COLO668 (cell line): ENCODE measurements at regions not wholly inside any gene's neighbourhood (a gene's known extent, or its start where the extent isn't known, plus 50 kb on each side); places are given as distances from the start of the nearest gene placed in this dataset.

Experiments used
- DNase-seq: peaks from one replicate; lab custom pipeline; 2025; ENCODE audit not compliant: unreplicated experiment; lab: John Stamatoyannopoulos, UW

DNA sequence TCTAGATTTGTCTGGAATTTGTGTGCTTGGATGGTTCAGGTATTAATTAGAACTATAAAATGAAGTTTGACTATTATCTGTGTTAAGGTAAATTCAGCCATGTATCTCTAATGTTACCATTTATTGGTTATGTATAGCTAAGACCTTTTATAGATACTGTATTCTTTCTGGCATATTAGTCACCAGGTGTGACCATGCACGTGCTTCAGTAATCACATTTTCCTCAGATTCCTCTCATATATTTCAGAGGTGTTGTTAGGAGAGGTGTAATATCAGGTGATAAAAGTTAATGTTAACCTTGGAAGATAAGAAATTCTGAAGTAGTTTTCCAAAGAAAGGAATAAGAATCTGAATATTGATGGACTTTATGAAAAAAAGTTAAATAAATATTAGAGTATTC is 194.5 kb upstream of the KHDRBS2 start:
- no peak for DNase-seq

- DNase-seq = no peak
Observed at GRCh38 chr6:62479697-62480220, 193.7 kb upstream of the KHDRBS2 start.

- no peak for DNase-seq
Observed at GRCh38 chr6:62474793-62475192, 188.8 kb upstream of the KHDRBS2 start.

DNA sequence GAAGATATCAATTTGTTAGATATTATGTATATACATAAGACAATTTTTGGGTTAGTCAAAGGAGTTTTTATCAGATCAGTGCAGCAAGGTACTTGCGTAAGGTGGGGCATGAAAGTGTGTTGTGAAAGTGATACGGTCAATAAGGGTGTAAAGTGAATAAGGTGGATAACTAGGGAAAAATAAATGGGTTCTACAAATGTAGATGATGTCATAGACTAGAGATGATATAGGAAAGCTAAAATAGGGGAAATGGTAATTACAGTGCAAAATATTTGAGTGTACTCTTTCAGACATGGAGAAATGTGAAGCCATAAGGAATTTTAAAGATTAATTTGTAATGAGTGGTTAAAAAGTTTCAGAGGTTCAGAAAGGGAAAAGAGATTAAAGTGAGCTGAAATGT is 180.6 kb upstream of the KHDRBS2 start:
- no peak for DNase-seq

DNA sequence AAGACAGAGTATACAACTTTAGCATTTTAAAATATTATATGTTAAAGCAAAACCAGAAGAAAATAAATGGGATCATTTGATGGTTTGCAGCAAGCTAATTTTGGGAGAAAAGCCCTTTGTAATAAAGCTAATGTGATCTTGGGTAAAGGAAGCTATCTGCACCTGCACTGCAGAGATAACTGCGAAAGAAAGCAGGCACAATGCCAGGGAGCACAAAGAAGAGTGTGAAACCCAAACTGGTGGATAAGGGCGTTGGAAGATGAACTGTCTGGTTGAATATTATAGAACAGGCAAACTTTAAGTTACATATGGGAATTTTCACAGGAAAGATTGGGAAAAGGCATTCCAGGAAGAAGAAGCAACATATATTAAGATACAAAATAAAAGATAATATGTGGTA is 179.2 kb upstream of the KHDRBS2 start:
- DNase-seq = no peak

DNA sequence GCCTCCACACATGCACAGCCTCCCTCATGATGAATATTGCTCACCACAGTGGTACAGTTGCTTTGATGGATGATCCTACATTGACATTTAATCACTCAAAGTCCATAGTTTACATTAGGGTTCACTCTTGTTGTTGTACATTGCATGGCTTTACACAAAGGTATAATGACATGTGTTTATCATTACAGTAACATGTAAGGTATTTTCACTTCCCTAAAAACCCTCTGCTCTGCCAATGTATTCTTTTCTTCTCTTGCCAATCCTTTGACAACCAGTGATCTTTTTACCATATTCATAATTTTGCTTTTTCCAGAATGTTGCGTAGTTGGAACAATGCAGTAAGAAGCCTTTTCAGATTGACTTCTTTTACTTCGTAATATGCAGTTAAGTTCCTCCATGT is 166.6 kb upstream of the KHDRBS2 start:
- DNase-seq = no peak

DNA sequence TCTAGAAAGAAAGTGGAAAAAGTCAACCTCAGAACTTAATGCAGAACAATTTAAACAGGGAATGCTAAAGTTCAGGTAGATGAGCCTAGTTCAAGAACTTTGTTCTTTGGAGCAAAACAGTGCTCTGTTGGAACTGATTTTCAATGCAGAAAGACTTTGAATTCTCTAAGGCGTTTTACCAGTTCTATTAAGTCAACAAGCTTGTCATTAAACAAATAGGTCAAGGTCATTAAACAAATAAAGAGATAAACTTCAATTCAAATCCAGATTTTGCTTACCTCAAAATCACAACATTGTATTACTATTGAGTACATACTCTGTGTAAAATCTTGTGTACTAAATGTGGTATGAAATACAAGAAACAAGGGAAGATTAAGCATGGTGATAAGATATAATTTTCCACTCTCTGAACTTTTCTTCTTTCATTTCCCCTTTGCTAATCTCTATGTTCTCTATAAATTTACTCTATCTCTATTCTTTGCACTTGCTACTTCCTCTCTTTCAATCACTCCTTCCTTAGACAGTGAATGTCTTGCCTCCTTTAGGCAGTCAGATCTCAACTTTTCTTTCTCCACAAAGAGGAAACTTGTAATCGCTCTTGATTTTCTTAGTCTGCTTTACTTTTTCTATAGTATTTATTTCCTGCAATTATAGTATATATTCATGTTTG is 160.8 kb upstream of the KHDRBS2 start:
- DNase-seq = no peak

DNA sequence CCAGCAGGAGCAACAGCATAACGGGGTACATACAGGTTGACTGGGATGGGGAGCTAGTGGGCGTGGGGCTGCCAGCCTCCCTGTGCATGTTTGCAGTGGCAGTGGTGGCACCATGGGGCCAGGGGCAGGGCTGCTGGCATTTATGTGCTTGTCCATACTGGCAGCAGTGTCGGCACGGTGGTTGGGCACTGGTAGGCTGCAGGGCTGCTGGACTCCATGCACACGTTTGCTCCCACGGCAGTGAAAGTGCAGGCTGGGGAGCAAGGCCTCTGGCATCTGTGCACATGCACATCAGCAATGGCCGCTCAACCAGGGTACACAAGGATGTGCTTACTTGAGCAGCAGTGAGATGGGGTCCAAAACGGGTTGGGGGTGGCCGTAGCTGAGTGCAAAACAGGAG is 159.5 kb upstream of the KHDRBS2 start:
- DNase-seq = no peak

DNA sequence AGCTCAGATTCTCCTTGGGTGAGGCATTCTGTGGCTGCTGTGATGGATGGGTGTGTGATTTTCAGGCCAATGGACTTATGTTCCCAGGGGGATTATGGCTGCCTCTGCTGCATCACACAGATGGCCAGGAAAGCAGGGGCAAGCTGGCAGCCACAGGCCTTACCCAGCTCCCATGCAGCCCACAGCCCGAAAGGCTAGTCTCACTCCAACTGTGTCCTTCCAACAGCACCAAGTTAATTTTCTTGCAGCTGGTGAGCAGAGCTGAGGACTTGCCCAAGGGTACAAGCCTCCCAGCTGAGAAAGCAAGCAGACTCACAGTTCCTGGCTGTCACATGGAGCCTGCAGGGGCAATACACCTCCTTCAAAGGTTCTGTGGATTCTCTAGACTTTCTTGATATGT is 155.2 kb upstream of the KHDRBS2 start:
- no peak for DNase-seq

- no peak for DNase-seq
Observed at GRCh38 chr6:62429781-62430180, 143.8 kb upstream of the KHDRBS2 start.

DNA sequence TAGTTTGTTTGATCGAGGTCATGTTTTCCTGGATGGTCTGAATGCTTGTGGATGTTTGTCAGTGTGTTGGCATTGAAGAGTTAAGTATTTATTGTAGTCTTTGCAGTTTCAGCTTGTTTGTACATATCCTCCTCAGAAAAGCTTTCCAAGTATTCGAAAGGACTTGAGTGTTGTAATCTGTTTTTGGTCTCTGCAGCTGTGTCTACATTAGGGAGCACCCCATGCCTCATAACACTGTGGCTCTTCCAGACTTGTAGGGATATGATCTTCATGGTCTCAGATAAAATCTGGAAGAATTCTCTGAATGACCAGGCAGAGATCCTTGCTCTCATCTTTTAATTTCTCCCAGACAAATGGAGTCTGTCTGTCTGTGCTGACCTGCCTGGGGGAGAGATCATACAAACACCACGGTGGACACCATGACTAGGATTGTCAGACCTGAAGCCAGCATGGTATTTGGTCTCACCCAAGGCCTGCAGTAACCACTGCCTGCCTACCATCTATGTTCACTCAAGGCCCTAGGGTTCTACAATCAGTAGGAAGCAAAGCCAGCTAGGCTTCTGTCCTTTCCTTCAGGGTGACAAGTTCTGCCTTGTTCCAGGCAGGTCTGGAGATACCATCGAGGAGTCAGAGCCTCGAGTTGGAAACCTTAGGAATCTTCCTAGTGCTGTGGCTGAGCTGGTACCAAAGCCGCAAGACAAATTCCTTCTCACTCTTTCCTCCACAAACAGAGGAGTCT is 114.7 kb upstream of the KHDRBS2 start:
- DNase-seq = no peak

- DNase-seq = no peak
Observed at GRCh38 chr6:62393608-62394007, 107.6 kb upstream of the KHDRBS2 start.

GRCh38 chr6:62392291-62392690 is 106.3 kb upstream of the KHDRBS2 start:
- no peak for DNase-seq

DNA sequence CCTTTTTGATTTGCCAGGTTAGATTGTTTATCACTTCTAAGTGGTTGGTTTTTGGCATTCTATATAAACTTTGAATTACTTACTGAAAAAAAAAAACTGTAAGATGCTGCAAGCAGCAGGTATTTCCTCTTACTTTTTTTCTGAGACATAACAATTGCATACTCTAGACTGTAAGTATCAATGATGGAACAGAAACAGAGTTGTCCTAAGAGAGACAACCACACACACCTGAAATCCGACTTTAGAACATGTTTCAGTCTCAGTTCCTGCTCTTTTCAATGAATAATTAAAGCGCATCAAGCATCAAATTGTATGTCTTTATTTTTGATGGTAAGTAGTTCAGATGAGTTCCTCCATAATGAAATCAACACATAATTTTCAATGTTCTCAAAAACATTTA is 105.3 kb upstream of the KHDRBS2 start:
- no peak for DNase-seq

DNA sequence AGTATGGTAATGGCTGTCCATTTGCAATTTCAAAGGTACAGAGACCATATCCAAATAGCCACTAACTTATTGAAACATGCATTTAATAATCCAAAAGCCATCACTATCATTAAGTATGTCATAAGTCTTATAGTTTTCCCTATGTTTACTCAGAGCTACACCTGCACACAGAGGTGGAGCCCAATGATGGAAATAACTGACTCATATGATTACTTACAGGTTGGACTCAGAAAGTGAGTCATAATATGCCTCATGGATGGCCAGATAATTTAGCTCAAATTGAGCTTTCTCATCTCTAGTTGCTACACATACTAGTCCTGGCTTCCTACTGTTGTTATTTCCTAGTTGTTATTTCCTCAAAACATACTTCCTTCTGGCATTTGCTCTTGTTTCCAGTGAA is 104.4 kb upstream of the KHDRBS2 start:
- no peak for DNase-seq

DNA sequence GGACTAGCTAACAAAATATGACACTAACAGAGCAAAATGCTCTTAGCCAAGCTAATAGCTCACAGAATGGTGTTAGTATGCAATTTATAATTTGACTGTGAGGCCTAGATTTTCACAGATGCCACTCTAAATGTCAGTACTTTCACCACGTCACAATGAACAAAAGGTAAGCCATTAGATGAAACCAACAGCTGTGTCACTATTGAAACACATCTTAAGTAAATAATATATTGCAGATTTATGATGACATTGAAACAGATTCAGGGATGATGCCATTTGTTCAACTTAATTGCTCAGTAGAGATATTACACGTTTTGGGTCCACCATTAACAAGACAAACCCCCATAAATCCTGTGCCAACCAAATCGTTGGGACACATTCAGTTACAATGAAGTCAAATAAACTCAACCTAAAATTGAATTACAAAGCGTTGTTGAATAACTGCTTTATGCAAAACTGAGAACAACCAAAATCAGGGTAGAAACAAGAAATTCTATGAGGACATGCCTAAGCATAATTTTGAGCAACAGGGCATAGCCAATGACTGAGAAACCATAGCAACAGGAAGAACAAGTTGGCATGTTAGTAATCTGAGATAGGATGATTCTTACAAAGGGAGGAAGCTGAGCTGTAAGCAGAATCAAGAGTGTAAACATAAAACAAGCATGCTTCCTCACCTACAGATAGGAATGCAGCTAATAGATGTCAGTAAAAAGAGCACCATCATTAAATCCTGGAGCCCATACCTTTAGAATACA is 85.6 kb upstream of the KHDRBS2 start:
- no peak for DNase-seq

DNA sequence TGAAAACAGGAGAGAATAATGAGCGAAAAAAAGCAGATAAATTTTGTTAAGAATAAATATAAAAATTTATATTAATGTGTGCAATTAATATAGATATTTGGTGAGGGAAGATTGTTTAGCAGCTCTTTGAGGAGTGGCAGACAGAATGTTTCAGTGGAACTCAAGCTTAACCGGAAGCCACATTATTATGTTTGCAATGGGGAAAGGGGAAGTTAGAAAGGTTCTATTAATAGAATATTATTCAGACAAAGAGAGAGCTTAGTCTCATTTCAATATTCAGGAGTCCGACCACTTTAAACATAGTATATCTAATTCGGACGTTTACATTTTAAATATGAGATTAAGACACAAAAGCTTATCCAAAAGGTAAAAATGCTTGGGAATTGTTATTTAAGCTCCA is 81.6 kb upstream of the KHDRBS2 start:
- DNase-seq = no peak

DNA sequence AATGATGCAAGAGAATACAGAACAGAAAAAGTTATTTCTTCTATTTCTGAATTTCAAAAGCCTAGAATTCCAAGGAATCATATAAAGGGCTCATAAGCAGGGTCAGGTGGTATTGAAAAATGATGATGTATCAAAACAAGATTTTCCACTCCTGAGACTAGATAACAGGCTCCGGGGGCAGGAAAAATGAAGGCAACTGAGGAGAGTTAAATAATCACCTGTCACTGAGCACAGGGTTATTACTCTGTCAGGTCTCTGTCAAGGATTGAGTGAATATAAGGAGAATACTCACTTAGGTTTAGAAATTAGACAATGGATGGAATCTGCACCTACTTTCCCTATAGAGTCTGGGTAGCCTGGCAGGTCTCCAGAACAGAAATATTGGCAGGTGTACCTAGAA is 76.1 kb upstream of the KHDRBS2 start:
- DNase-seq = no peak

GRCh38 chr6:62357835-62358234 is 71.8 kb upstream of the KHDRBS2 start:
- no peak for DNase-seq

DNA sequence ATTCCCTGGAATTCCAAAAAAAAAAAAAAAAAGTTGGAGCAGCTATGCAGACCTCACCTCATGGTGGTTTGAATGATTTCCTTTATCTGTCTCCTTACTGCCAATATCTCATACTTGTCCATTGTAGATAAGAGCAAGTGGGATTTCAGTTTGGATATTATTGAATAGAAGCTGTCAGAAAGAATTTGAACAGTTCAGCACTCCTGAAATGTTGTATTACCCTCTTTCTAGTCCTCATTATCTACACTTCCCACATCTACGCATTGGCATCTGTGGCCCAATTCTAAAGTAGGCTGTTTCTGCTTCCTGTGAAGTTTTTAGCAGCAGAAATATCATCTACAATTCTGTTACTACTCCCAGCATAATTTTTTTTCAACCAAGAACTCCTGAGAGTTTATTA is 68.2 kb upstream of the KHDRBS2 start:
- no peak for DNase-seq

DNA sequence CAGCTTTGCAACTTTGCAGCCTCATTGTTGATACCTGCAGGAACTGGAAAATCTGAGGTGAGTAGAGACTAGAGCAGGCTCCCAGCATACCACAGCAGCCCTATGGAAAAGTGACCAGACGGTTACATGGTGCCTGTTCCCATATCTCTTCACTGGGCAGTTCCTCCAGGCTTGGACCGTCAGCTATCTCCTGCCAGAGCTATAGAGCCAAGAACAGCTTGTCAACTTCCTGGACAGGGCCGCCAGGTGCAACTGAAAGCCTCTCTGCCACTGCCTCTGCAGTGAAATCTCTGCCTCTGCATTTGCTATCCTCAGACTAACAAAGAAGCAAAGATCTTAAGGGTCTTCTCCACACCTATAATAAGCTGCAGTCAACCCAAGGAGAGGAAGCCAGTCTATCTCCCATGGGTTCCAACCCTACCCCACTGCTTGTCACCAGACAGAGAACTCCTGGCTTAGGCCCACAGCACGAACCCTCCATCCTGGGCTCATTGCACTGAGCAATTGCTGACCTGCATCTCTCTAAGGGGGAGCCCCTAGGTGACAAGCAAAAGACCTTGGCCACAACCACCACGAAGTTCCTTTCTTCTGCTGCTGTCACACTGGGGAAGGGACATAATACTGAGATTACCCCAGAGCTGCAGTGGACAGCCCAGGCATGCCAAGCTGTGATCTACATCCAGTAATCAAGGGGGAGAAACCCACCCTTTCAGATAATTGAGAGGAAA is 60.1 kb upstream of the KHDRBS2 start:
- DNase-seq = no peak
